Non-pigmented ciliary epithelial cell (primary cell): ENCODE measurements at regions not wholly inside any gene's neighbourhood (a gene's known extent, or its start where the extent isn't known, plus 50 kb on each side); places are given as distances from the start of the nearest gene placed in this dataset.
A peak's percentile ranks its signal among the peaks of the same experiment; 100 is the strongest.

Source experiments
- DNase-seq: peaks from one replicate; pipeline ENCODE4 v3.0.0-alpha.2; 2010; ENCODE audit warnings: low read depth

DNA sequence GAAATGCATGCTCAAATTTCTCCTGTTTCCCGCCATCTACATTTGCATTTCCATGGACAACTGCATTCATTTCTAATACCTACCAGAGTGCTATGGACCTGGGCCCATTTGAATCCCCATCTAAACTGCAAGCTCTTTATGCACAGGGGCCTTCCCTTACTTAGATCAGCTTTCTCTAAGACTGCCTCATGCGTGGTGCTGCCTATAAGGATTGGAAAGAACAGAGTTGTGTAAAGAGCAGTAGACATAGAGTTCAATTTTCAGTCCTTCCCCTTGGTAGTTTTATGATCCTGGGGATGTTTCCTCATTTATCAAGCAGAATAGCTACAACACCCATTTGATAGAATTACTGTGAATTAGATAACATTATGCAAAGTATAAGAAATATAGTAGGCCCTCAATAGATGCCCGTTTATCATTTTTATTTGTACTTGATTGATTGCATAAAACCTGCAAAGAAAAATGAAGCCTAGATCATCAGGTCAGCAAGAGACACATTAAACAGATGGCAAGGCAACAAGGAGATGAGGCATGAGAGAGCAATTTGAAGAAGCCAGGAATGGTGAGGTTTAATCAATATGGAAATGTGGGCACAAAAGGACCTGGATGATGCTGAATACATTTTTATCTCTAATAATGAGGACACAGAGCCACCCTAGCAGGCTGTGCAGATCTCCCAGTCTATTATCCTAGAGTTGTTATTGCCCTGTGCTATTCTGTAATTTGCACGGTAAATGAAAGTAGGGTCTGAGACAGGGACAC is 359.7 kb downstream of the FAM181B start:
- no peak for DNase-seq

DNA sequence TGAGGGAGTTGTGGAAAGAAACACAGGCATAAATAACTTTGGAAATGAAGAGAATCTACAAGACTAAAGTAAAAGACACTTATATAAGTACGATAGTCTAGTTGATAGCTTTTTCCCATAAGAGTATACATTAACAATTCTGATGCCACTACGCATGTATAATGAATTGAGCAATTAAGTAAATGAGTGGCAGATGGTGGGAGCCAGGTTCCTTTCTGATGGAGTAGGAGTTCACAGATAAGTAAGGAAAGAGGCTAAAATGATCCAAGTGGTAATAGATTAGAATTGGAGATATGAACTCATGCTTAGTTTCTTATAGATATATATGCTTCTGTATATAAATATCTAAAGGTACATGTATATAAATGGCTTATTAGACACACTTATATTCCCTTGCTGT is 368.3 kb downstream of the FAM181B start:
- DNase-seq, result no peak

DNA sequence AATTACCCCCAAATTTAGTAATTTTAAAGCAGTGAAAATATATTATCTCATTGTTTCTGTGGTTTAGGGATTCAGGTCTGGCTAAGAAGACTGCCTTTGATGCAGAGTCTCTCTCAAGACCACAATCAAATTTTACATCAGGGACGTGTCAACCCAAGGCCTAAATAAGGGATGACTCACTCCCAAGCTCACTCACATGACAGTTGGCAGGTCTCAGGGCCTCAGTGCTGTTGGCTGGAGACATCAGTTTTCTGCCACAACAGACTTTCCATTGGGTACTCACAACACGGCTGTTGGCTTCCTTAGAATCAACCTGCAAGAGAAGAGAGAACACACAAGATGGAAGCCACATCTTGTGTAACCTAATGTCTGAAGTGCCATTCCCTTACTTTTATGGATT is 377.3 kb downstream of the FAM181B start:
- no peak for DNase-seq

DNA sequence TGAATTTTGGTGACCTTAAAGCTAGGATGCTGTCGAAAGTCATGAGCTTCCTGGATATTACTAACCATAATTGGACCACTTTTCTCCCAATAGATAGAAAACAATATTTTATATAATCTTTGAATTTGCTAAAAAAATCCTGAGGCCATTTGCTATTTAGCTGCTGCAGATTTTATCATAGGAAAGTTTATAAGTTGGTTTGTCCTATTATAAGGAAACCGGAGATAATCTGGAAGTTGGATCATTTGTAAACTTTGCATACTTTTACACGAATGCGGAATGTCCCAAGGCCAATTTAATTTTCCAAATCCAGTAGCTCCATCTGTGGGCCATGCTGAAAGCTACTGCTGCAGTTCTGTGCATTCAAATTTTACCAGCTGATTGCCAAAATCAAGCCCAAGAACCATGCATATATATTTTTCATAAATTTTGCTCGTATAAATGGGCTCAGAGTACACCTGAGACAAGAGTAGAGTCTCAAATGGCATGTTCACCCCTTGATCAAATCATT is 378.3 kb downstream of the FAM181B start:
- no peak for DNase-seq

DNA sequence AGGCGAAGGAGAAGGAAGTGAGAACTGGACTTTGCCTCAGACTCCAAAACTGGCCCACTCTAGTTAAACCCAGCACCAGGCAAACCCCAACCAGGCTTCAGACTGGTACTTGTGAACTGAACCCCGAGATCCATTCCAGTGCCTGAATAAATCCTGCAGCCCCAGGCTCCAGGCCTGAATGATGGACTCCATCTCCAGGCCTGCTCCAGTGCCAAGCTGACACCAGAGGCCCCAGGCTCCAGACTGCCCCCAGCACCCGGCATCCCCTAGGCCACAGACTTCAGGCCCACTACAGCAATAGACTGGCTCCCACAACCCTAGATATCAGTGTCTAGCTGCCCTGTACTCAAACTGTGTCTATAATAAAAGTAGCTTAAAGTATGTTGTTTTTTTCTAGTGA is 406.8 kb downstream of the FAM181B start:
- DNase-seq, result no peak

DNA sequence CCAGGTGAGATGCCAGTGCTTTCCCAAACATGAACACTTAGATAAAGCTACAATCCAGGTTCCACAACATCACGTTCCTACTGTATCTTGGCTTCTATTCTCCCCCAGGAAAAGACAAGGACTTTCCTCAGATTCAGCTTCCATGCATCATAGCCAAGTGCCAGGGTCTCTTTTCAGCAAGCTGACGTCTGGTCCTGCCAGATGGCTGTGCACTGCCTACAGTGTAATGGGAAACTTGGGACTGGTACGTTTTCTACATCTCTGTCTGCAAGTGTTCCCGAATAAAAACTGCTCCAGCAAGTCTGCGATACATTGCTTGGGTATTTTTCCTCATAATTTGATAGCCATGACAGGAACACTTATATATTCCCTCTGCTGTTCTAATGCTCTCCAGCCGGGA is 412.5 kb downstream of the FAM181B start:
- no peak for DNase-seq

DNA sequence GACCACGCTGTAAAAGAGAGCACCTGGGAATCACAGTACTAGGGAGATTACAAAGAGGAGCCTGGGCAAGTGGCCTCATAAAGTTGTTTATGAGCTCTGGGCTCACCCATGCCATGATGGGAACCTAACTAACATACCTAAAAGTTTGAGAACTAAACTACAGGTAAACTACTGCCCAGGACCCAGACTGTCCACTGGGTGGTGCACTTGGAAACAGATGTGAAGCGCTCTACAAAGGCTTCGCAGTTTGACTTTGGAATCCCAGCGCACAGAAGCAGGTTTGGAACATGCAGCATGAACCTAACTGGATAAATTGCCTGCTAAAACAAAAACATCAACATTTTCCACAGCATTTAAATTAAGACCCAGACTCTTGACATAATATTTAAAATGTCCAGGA is 418.6 kb downstream of the FAM181B start:
- DNase-seq, result no peak

DNA sequence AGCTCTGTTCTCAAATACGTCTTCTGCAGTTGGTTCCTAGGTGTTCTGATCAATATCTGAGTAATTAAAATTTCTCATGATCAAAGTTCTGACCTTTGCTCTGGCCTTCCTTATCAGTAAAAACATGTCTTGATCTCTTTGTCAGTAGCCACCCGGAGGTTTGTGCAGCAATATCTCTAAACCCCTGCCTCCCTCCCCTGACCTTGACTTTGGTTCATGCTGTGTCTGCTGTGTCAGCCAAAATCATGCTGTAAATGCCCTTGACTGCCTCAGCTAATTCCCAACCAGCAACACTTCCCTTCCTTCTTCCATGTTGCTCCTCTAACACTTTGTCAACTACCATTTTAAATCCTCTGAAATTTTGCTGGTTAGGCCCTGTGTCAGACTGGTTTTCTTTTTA is 424.7 kb downstream of the FAM181B start:
- DNase-seq, result no peak

DNA sequence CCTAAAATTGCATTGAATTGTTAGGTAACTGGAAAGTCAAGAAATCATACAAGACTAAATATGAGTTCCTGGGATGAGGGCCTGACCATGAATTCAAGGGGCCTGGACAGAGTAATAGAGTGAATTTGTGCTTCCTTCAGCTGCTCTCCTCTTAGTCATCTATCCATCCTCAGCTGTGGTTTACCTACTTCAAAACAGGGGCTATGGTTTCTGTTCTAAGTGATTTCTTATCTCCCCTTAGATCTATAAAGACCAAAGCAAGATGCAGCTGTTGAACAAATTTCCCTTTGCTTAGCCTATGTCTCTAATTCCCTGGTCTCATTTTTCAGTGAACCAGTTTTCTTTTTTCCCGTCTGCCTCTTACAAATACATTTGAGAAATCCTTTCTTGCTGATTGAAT is 428.5 kb downstream of the FAM181B start:
- no peak for DNase-seq

DNA sequence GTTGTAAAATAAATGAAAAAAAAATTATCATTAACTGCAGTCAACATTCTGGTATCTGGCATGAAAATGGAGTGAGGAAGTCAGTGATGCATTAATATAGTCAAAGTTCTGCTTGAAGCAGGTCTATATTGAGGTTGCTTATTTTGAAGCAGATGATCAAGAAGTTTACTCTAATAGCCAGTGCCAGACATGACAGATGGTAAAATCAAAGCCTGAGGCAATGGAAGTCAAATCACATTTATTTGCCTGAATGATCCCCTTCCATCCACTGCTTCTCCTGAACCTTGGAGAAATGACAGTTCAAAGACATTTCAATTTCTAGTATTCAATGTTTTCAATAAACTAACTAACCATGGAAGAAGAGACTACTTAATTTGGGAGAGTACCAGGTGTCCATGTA is 430.0 kb downstream of the FAM181B start:
- no peak for DNase-seq

DNA sequence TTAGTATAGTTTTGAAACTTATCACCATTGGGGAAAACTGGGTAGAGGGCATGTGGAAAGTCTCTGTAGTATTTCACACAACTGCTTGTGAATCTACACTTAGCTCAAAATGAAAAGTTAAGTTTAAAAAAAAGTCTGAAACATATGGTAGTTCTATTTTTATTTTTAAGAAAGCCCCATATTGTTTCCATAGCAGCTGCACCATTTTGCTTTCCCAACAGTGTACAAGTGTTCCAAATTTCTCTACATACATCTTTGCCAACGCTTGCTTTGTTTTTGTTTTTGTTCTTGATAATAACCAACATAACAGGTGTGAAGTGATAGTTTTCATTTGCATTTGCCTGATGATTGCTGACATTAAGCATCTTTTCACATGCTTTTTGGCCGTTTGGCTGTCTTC is 445.2 kb downstream of the FAM181B start:
- DNase-seq, result no peak

DNA sequence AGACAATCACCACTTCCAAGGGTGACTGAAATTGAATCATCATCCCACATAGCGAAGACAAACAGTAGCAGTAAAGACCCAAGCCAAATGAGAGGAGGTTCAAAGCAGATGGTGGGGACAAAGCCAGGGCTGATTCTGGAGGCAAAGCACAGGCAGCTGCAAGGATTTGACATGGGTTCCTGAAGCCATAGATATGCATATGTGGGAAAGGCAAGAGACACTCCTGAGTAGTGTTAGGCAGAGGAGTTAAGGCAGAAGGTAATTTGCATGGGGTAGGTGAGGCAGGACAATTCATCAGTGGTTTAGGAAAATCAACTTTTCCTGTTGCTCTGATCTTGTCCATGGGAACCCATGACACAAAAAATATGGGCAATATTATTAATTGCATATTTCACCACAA is 462.8 kb downstream of the FAM181B start:
- DNase-seq, result no peak

DNA sequence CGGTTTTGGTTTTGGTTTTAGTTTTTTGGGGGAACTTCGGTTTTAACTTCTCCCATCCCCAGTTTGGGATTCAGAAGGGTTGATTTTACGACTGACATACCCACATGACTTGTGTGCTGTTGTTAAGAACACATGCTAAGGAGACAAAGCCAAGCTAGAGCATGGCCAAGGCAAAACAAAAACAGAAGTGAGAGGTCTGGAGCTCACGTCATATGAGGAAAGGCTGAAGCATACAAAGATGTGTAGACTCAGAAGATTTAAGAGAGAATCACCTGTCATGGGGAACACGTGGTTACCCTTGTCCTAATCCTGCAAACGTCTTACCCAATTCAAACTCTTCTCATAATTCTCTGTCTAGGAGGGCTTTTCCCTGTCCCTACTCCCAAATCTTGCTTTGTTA is 465.0 kb downstream of the FAM181B start:
- no peak for DNase-seq

DNA sequence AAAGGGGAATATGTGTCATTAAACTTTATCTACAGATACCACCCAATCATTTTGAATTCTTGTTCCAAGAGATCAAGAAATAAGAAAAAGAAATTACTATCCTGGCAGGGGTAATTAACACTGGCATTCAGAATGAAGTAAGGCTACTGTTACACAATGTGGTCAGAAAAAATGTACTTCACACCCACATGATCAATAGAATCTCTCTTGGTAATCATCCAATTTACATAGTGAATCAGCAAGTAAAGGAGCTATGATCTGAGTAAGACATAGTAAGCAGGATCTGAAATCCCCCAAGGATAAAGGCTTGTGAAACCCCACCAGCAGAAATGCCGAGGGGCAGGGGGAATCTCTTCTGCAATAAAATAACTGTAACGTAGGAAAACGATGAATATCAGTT is 466.5 kb downstream of the FAM181B start:
- no peak for DNase-seq

DNA sequence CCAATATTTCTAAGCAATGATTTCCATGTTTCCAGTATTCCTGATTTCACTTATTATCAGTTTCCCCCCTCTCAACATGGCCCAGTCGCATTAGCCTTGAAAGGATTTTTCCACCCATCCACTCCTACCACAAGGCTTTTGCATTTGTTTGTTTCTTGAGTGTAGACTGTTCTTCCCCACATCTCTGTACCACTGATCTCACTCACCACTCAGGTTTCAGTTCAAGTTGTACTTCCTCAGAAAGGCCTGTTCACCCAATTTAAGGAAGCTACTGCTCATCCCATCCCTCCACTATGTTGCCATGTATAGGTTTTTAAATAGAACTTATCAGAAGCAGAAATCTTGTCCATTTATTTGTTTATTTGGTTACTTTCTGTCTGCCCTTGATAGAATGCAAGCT is 472.3 kb downstream of the FAM181B start:
- DNase-seq, result no peak

DNA sequence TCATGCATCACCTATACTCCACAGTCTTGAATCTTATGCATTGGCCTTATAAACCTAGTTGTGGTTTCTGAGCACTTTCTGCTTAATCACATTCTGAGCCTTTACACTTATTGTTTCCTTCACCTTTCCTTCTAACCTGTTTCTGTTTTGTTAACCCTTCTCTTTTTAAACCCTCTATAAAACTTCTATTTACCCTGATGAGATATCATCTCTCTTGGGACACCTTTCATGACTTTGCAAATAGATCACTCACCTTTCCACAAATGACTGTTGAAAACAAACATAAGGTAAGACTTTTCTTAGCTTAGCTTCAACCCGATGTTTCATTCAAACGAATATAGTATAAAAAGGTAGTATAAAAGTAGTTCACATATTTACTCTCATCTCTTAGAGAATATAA is 483.6 kb downstream of the FAM181B start:
- no peak for DNase-seq

DNA sequence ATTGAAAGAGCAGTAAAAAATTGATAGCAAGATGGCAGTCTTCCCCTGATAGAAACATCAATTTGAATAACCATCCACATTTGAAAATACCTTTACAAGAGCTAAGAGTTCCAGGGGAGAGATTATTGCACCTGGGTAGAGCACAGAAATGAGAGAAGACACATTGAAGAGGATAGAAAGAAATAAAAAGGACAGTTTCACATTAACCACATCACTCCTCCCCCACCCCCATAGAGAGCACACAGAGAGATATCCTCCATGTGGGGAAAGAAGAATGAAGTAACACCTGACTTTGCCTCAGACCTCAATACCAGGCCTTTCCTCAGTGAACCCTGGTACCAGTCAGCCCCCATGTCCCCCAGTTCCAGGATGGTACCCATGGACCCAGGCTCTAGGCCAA is 486.7 kb downstream of the FAM181B start:
- DNase-seq, result no peak

DNA sequence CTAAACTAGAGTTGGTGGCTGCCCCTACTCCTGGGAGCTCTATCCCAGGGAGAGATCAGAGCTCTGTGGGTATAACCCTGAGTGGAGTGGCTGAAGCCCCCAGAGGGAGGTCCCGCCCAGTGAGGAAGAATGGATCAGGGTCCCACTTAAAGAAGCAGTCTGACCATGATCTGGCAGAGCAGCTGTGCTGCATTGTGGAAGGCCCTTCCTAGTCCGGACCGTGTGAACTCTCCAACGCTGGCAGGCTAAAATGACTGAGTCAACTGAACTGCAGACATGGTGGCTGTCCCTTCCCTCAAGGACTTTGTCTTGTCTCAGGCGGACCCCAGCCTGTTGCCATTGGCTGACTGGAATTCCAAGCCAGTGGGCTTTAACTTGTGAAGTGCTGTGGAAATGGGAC is 494.2 kb downstream of the FAM181B start:
- DNase-seq, result no peak

DNA sequence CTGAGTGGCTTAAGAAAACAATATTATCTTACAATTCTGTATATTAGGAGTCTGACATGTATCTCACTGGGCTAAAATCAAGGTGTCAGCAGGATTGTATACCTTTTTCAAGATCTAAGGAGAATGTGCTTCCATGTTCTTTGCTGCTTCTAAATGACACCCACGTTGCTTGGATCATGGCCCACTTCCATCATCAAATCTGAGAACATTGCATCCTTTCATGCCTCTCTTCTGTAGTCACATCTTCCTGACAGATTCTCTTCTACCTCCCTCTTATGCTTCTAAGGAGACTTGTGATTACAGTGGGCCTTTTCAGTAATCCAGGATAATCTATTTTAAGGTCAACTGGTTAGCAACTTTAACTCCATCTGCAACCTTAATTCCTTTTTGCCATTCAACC is 499.4 kb downstream of the FAM181B start:
- DNase-seq, result no peak

DNA sequence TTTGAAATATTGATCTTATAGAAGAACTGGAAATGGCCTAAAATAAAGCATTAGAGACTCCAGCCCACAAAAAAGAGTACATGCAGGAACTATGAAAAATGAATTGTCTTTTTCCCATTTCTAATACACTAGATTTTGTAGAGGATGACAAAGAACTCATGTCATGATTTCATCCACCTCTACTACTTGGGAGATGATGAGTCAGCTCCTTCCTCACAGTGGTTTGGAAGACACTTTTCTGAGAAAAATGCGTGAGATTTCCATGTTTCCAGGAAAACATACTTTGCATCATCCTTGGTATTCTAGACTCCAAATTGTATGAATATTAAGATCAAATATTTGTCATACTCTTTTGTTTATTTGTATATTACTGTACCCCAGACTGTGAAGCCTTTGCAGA is 500.5 kb downstream of the FAM181B start:
- no peak for DNase-seq

DNA sequence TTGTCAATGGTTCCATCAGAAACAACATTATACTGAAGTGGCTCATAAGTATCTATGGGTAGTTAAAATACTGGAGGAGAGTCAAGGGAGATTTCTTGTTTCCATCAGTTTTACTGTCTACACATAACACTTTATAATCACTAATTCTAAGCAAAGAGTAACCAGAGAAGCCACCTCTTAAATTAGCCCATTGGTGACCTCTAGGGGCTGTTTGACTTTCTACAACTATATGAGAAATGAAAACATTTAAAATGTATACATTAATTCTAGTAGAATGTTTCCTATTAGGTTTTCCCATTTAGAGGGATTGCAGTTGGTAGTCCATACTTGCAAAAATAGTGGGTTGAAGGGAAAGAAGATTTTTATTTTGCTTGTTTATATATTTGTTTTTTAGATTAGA is 504.3 kb downstream of the FAM181B start:
- DNase-seq, result peak; percentile 0

DNA sequence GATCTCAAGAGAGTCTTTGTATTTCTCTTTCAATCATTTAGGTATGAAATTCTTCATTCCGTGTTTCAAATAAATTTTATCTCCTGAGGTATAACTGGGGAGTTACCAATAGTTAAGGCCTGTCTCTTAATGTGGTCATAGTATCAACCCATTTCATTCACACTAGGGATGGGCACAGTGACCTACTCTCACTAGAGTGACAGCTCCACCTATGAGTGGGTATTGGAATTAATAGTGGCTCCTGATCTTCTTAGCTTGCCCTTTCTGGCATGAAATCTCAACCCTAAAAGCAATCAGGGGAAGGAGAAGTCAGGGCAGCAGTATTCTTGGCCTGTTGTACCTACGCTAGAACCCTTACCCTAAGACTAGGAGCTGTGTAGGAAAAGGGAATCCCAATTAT is 507.7 kb downstream of the FAM181B start:
- DNase-seq, result no peak

DNA sequence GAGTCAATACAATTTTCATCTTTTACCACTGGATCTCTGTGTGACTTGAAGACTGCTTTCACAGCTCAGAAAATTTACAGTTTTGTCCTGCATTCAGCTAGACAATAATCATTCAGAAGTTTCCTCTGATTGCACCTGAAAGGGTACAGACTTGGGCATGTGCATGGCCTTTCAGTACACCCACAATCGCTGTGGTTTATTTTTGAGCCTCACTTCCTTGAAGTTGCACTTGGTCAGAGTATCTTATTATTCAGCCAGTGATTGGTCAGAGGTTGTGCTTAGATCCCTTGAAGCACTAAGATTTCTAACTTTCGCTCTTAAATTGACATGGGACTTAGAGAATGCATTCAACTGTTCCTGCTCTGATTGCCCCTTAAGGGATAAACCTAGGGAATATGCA is 508.2 kb downstream of the FAM181B start:
- no peak for DNase-seq

DNA sequence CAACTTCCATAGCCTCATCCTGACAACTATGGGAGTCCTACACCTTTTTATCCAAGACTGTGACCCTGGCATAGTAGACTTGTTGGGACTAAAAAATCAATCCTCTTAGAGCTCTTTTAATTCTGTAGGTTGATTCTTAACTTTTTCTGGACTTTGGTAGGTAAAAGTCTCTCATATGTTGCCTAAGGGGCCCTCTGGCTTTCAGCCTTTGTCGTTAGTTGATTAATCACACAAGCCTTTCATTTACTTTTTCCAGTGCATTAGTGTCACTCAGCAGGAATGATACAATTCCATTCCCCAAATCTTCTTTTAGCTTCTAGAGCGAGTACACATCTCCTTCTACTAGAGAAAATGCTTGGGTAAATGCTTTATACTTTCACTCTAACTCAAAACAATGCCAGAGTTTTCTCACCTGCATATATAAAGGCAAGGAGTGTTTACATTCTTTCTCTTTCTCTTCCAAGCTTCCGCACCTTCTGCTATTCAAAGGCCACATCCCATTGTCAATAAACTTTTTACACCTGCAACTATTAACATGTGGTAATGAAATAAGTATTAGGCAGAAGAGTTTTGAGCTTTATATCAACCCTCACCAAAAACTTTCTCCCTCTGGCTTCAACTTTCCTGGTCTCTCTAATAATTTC is 516.6 kb downstream of the FAM181B start:
- DNase-seq, result no peak
